ENCODE measurements at regions not wholly inside any gene's neighbourhood (a gene's known extent, or its start where the extent isn't known, plus 50 kb on each side); places are given as distances from the start of the nearest gene placed in this dataset.

DNA sequence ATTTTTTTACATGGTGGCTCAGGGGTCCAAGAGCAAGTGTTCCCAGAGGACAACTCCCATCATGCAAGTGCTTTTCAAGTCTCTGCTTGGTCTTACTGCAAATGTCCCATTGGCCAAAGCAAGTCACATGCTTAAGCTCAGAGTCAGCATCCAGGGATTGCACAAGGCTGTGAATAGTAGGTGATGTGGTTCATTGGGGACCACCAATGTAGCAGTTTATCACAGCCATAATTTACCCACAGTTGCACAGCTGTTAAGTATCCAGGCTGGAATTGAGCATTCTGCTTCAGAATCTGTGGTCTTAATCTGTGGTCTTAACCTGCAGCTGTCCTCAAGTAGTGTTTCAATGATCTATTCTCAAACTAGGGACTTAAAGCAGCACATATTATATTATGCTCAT is 71.4 kb upstream of the PLCL2 start:
- no peak for TF ChIP-seq POLR2AphosphoS5 (IDR thresholded peaks at IDR 0.05)
- TF ChIP-seq POLR2A (IDR thresholded peaks at IDR 0.05), result no peak
- TF ChIP-seq EP300 (IDR thresholded peaks at IDR 0.05; ENCODE audit: low read depth), result no peak
- TF ChIP-seq, protein P1, sequence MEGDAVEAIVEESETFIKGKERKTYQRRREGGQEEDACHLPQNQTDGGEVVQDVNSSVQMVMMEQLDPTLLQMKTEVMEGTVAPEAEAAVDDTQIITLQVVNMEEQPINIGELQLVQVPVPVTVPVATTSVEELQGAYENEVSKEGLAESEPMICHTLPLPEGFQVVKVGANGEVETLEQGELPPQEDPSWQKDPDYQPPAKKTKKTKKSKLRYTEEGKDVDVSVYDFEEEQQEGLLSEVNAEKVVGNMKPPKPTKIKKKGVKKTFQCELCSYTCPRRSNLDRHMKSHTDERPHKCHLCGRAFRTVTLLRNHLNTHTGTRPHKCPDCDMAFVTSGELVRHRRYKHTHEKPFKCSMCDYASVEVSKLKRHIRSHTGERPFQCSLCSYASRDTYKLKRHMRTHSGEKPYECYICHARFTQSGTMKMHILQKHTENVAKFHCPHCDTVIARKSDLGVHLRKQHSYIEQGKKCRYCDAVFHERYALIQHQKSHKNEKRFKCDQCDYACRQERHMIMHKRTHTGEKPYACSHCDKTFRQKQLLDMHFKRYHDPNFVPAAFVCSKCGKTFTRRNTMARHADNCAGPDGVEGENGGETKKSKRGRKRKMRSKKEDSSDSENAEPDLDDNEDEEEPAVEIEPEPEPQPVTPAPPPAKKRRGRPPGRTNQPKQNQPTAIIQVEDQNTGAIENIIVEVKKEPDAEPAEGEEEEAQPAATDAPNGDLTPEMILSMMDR (IDR thresholded peaks at IDR 0.05), result no peak
- H3K4me1 ChIP-seq, result no peaks in the 10 kb centered on the region
- intact Hi-C loops (cut with DNase I; ENCODE audit: low total_unique reads), result no loop called here
- no peaks in the 10 kb centered on the region for H3K27me3 ChIP-seq
- in situ Hi-C loops (cut with MboI; ENCODE audit: low pct_ligation_motif_present in 1 of 4, low pct_unique_long_range_greater_than_20kb in 1 of 4, low sequenced_read_pairs in 3 of 4), result loop anchor here in 1 of 4 donors (25.0 kb wide), 1 partner anchor 424 kb away; no protein-coding TSS in a partner anchor
- no peak overlapping the region for H3K4me3 ChIP-seq
- H3K36me3 ChIP-seq, result no peaks in the 10 kb centered on the region
- H3K9me3 ChIP-seq, result no peaks in the 10 kb centered on the region
- H3K27ac ChIP-seq, result no peak overlapping the region
- DNase-seq, result no peak

DNA sequence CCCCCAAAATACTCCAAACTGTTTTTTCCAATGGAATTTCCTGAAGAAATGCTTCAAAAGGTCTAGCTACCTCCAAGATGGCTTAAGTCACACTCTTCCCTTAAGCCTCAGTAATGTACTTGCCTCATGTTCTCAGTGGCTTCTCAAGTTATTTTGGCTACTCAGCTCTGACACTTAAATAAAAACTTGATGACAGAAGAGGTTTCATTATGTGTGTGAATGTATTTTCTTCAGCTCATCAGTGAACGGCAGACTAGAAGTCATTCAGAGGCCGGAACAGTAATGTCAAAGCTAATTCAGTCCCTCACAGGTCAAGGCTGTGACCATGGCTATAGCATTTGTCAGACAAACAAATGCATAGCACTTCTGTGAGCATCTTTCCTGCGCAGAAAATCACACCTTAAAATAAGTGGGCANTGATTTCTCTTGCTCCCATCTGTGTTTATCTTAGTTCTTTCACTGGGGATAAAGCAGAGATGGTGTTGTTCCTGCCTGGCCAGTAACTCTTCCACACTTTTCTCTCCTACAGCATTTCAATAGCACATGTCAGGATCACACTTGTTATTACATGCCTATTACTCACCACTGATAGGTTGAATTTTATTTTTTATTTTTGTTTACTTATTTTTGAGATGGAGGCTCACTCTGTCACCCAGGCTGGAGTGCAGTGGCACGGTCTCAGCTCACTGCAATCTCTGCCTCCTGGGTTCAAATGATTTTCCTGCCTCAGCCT is 68.5 kb upstream of the PLCL2 start:
- Histone ChIP-seq H3K4me1 (no peaks in the 10 kb centered on the region), H3K36me3 (no peaks in the 10 kb centered on the region), H3K27ac (no peak overlapping the region), H3K9me3 (no peaks in the 10 kb centered on the region), H3K27me3 (no peaks in the 10 kb centered on the region), H3K4me3 (no peak overlapping the region)
- TF ChIP-seq EP300 (IDR thresholded peaks at IDR 0.05; ENCODE audit: low read depth), result no peak
- no peak for TF ChIP-seq POLR2A (IDR thresholded peaks at IDR 0.05)
- no peak for TF ChIP-seq POLR2AphosphoS5 (IDR thresholded peaks at IDR 0.05)
- TF ChIP-seq, protein P1 (IDR thresholded peaks at IDR 0.05), result no peak
- intact Hi-C loops (cut with DNase I; ENCODE audit: low total_unique reads) (no loop called here), in situ Hi-C loops (cut with MboI; ENCODE audit: low pct_ligation_motif_present in 1 of 4, low pct_unique_long_range_greater_than_20kb in 1 of 4, low sequenced_read_pairs in 3 of 4) (loop anchor here in 1 of 4 donors (25.0 kb wide), 1 partner anchor 421 kb away; no protein-coding TSS in a partner anchor)
- no peak for DNase-seq
- 76 to 100% methylated on average over 1 to 4 of the region's 4 CpGs for WGBS, 2 donors (ENCODE audit: low coverage in 1 of 2)

DNA sequence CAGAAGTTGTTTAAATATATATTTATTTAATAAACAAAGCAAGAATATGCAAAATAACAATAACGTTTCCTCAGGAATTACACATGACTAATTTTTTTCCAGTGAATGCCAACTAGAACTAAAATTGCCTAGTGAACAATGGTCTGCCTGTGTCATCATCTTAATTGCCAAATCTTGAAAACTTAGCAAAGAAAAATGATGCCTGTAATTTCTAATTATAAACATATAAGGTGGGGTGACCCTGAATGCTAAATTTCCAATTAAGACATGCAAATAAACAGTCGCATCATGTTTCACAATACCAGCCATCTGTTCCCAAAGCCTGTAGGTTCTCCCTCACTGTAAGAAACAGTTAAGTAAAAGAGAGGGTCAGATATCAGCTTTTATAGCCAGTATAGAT is 67.6 kb upstream of the PLCL2 start:
- no peaks in the 10 kb centered on the region for H3K9me3 ChIP-seq
- in situ Hi-C loops (cut with MboI; ENCODE audit: low pct_ligation_motif_present in 1 of 4, low pct_unique_long_range_greater_than_20kb in 1 of 4, low sequenced_read_pairs in 3 of 4) (loop anchor here in 1 of 4 donors (25.0 kb wide), 1 partner anchor 420 kb away; no protein-coding TSS in a partner anchor), intact Hi-C loops (cut with DNase I; ENCODE audit: low total_unique reads) (no loop called here)
- no peak overlapping the region for H3K27ac ChIP-seq
- WGBS, 2 donors (ENCODE audit: low coverage in 1 of 2), result 56 to 62% methylated on average over 2 of the region's 2 CpGs
- no peak for DNase-seq
- H3K4me3 ChIP-seq, result no peak overlapping the region
- no peaks in the 10 kb centered on the region for H3K27me3 ChIP-seq
- TF ChIP-seq EP300 (IDR thresholded peaks at IDR 0.05; ENCODE audit: low read depth) (no peak), POLR2AphosphoS5 (IDR thresholded peaks at IDR 0.05) (no peak), POLR2A (IDR thresholded peaks at IDR 0.05) (no peak)
- TF ChIP-seq, protein P1 (IDR thresholded peaks at IDR 0.05), result no peak
- no peaks in the 10 kb centered on the region for H3K36me3 ChIP-seq
- no peaks in the 10 kb centered on the region for H3K4me1 ChIP-seq

DNA sequence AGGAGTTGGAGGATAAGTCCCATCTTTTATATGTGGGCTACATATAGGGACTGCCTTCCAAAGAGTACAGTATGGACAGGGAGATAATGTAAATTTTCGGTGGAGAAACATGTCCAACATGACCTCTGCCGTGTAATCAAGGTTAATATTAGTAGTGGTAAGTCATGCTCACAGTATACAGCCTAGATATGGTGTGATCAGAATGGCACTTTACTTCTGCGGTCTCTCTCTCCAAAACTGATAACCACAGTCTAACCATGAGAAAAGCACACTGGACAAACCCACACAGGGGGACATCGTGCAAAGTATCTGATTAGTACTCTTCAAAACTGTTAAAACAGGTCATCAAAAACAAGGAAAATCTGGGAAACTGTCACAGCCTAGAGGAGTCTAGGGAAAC is 66.6 kb upstream of the PLCL2 start:
- 89 to 92% methylated on average over 3 to 4 of the region's 4 CpGs for WGBS, 2 donors (ENCODE audit: low coverage in 1 of 2)
- in situ Hi-C loops (cut with MboI; ENCODE audit: low pct_ligation_motif_present in 1 of 4, low pct_unique_long_range_greater_than_20kb in 1 of 4, low sequenced_read_pairs in 3 of 4) (loop anchor here in 1 of 4 donors (25.0 kb wide), 1 partner anchor 419 kb away; no protein-coding TSS in a partner anchor), intact Hi-C loops (cut with DNase I; ENCODE audit: low total_unique reads) (no loop called here)
- TF ChIP-seq, protein P1 (IDR thresholded peaks at IDR 0.05), result no peak
- no peak for TF ChIP-seq POLR2A (IDR thresholded peaks at IDR 0.05)
- TF ChIP-seq EP300 (IDR thresholded peaks at IDR 0.05; ENCODE audit: low read depth), result no peak
- no peak for TF ChIP-seq POLR2AphosphoS5 (IDR thresholded peaks at IDR 0.05)
- Histone ChIP-seq H3K4me1 (no peaks in the 10 kb centered on the region), H3K27ac (no peak overlapping the region), H3K27me3 (no peaks in the 10 kb centered on the region), H3K9me3 (no peaks in the 10 kb centered on the region), H3K36me3 (no peaks in the 10 kb centered on the region), H3K4me3 (no peak overlapping the region)
- DNase-seq, result no peak

All from transverse colon (tissue), 4 donors.